GM12878 (cell line): ENCODE measurements at regions not wholly inside any gene's neighbourhood (a gene's known extent, or its start where the extent isn't known, plus 50 kb on each side); places are given as distances from the start of the nearest gene placed in this dataset.

Experiments
- ATAC-seq: fragments of 200-7000 bp; cut with Tn5 transposase; 3 replicates; pipeline ENCODE4 v1.9.1; 2020; ENCODE audit warnings: mild to moderate bottlenecking, moderate library complexity
- BruUV-seq: library from RNA; stranded (reverse); fragments of 400-500 nt; replicated peaks from 2 replicates; lab custom pipeline; 2021; lab: Mats Ljungman, UMichigan
- CTCF ChIA-PET: fragments of 300-600 bp; sonication (Branson Sonifier 250); formaldehyde crosslinking; extraction: SDS; loops from one replicate; lab custom pipeline; 2021; ENCODE audit warnings: inconsistent platforms; lab: Yijun Ruan, JAX
- POLR2A ChIA-PET: fragments of 350-600 bp; formaldehyde crosslinking; extraction: SDS; loops from one replicate; lab custom pipeline; 2021; ENCODE audit warnings: inconsistent platforms; lab: Charles Lee
- RAD21 ChIA-PET: fragments of 300-600 bp; sonication (Branson Sonifier 250); formaldehyde crosslinking; loops from one replicate; lab custom pipeline; 2023; ENCODE audit warnings: antibody characterized with exemption; ENCODE audit not compliant: unreplicated experiment; lab: Charles Lee
- SMC1A ChIA-PET: fragments of 300-600 bp; sonication (Branson Sonifier 250); formaldehyde crosslinking; loops from one replicate; lab custom pipeline; 2023; ENCODE audit not compliant: unreplicated experiment, uncharacterized antibody; lab: Charles Lee
- DNase-seq: peaks from one replicate; pipeline ENCODE4 v3.0.0-alpha.2; 2011; ENCODE audit warnings: low read depth, low spot score
- FAIRE-seq: peaks from 3 replicates; lab custom pipeline; 2011; peaks lifted over from hg19 to GRCh38; lab: Jason Lieb, UNC
- H2AFZ ChIP-seq: 2 replicates; pipeline ENCODE4 v1.6.0; 2011; ENCODE audit warnings: low read depth, low read length, control low read depth; ENCODE audit not compliant: control insufficient read depth
- H3K27ac ChIP-seq: 2 replicates; pipeline ENCODE4 v1.5.1; 2011; ENCODE audit warnings: control low read depth; ENCODE audit not compliant: control insufficient read depth, insufficient read depth
- H3K27me3 ChIP-seq, 2 experiments: replicated peaks in 1 of 2; 2 replicates each; pipeline versions ENCODE4 v1.6.0 to v1.6.1; 2011; ENCODE audit warnings: low read length in 1 of 2; ENCODE audit not compliant: control insufficient read depth in 2 of 2, insufficient read depth in 2 of 2
- H3K36me3 ChIP-seq, 2 experiments: 2 replicates each; pipeline ENCODE4 v1.5.1; 2011; ENCODE audit warnings: low read length in 1 of 2; ENCODE audit not compliant: control insufficient read depth in 2 of 2, insufficient read depth in 2 of 2
- H3K4me1 ChIP-seq: 2 replicates; pipeline ENCODE4 v1.6.1; 2011; ENCODE audit warnings: mild to moderate bottlenecking, low read length, moderate library complexity, mixed read lengths; ENCODE audit not compliant: control insufficient read depth, insufficient read depth
- H3K4me2 ChIP-seq: 2 replicates; pipeline ENCODE4 v1.6.0; 2011; ENCODE audit warnings: control low read depth; ENCODE audit not compliant: control insufficient read depth, insufficient read depth
- H3K4me3 ChIP-seq: fragments of 200-600 bp; sonication (generic); 2 replicates; pipeline ENCODE4 v1.5.1; 2016
- H3K79me2 ChIP-seq: 2 replicates; pipeline ENCODE4 v1.6.0; 2011; ENCODE audit warnings: low read length; ENCODE audit not compliant: control insufficient read depth, insufficient read depth
- H3K9ac ChIP-seq: 2 replicates; pipeline ENCODE4 v1.8.0; 2011; ENCODE audit warnings: low read length, control low read depth, mixed read lengths; ENCODE audit not compliant: control insufficient read depth, insufficient read depth
- H3K9me3 ChIP-seq: replicated peaks from 3 replicates; pipeline ENCODE4 v1.5.1; 2011; ENCODE audit warnings: mild to moderate bottlenecking, low read length; ENCODE audit not compliant: control insufficient read depth, insufficient read depth
- H4K20me1 ChIP-seq: 2 replicates; pipeline ENCODE4 v1.6.0; 2011; ENCODE audit not compliant: control insufficient read depth, insufficient read depth
- JUND ChIP-seq: IDR thresholded peaks from 2 replicates; pipeline ENCODE4 v1.6.1; 2012; ENCODE audit warnings: low read depth, mild to moderate bottlenecking, low read length, improper control_type of control experiment, moderate library complexity
- MEF2A ChIP-seq: IDR thresholded peaks from 2 replicates; pipeline ENCODE4 v1.6.1; 2011; ENCODE audit warnings: low read depth, mild to moderate bottlenecking, low read length, moderate library complexity; ENCODE audit not compliant: insufficient read depth
- POLR2AphosphoS2 ChIP-seq: IDR thresholded peaks from 2 replicates; pipeline ENCODE4 v1.6.1; 2011; ENCODE audit warnings: low read depth, mild to moderate bottlenecking, low read length, improper control_type of control experiment, moderate library complexity
- WGBS: methylation state at CpG from one replicate; pipeline ENCODE4 v1.1.6; 2016; ENCODE audit warnings: low lambda C conversion rate; ENCODE audit not compliant: insufficient replicate concordance, insufficient coverage; ENCODE audit errors: missing lambda C conversion rate; 5-methylcytosine and 5-hydroxymethylcytosine counted together
- in situ Hi-C: fragments of 300-500 bp; cut with MboI; formaldehyde crosslinking; loops from 9 replicates; pipeline ENCODE4 v1.14.3; 2018; ENCODE audit warnings: mixed read lengths
- intact Hi-C: fragments of 100-400 bp; cut with micrococcal nuclease; formaldehyde crosslinking; loops from one replicate; pipeline ENCODE4 v1.14.2; 2022; ENCODE audit not compliant: unreplicated experiment
- TF ChIP-seq, protein P1 (sequence below), 3 experiments: IDR thresholded peaks in 2 of 3; conservative IDR thresholded peaks in 1 of 3; 2 replicates each; pipeline ENCODE4 v1.5.1; 2011; ENCODE audit warnings: low read depth in 3 of 3, low read length in 3 of 3, mild to moderate bottlenecking in 3 of 3, control low read depth in 2 of 3, moderate library complexity in 2 of 3, inconsistent platforms in 1 of 3, mixed read lengths in 1 of 3; ENCODE audit not compliant: control insufficient read depth in 2 of 3, insufficient read depth in 1 of 3; ENCODE audit errors: extremely low read depth in 1 of 3

- DNase-seq (no peak), ATAC-seq (no peak), FAIRE-seq (no peak)
- Histone ChIP-seq H3K9me3 (no peaks in the 10 kb centered on the region), H3K27me3 (no peaks in the 10 kb centered on the region), H2AFZ (no peak overlapping the region), H3K4me1 (no peaks in the 10 kb centered on the region), H3K27ac (no peak overlapping the region), H4K20me1 (no peaks in the 10 kb centered on the region), H3K9ac (no peak overlapping the region), H3K4me3 (no peak overlapping the region), H3K36me3 (no peaks in the 10 kb centered on the region), H3K4me2 (no peak overlapping the region), H3K79me2 (no peaks in the 10 kb centered on the region)
- ChIA-PET POLR2A (no interaction called here), RAD21 (no interaction called here), SMC1A (no interaction called here), CTCF (no interaction called here)
- 14% methylated on average over 4 of the region's 4 CpGs for WGBS
- in situ Hi-C loops, result no loop called here
- TF ChIP-seq POLR2AphosphoS2 (no peak), JUND (no peak), MEF2A (no peak)
- TF ChIP-seq, protein P1, sequence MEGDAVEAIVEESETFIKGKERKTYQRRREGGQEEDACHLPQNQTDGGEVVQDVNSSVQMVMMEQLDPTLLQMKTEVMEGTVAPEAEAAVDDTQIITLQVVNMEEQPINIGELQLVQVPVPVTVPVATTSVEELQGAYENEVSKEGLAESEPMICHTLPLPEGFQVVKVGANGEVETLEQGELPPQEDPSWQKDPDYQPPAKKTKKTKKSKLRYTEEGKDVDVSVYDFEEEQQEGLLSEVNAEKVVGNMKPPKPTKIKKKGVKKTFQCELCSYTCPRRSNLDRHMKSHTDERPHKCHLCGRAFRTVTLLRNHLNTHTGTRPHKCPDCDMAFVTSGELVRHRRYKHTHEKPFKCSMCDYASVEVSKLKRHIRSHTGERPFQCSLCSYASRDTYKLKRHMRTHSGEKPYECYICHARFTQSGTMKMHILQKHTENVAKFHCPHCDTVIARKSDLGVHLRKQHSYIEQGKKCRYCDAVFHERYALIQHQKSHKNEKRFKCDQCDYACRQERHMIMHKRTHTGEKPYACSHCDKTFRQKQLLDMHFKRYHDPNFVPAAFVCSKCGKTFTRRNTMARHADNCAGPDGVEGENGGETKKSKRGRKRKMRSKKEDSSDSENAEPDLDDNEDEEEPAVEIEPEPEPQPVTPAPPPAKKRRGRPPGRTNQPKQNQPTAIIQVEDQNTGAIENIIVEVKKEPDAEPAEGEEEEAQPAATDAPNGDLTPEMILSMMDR (IDR thresholded peaks at IDR 0.05 in 2 of 3, conservative IDR thresholded peaks at IDR 0.05 in 1 of 3; ENCODE audit: control insufficient read depth in 2 of 3, extremely low read depth in 1 of 3, insufficient read depth in 1 of 3, low read depth in 3 of 3, low read length in 3 of 3), result no peak
- no TSS peak for BruUV-seq
- intact Hi-C loops, result no loop called here
Observed at GRCh38 chr1:213697192-213697802, 290.5 kb upstream of the PROX1 start.
